Left lung (tissue), 4 donors: ENCODE measurements at regions not wholly inside any gene's neighbourhood (a gene's known extent, or its start where the extent isn't known, plus 50 kb on each side); places are given as distances from the start of the nearest gene placed in this dataset.

Experiments used
- ATAC-seq: fragments of 200-7000 bp; cut with Tn5 transposase; one replicate; pipeline ENCODE4 v1.9.1; 2020; ENCODE audit warnings: moderate library complexity
- DNase-seq, 4 donors: peaks; one replicate each; pipeline ENCODE4 v3.0.0-alpha.2; 2013 to 2020
- H3K27ac ChIP-seq, 2 donors: fragments of 200-600 bp; sonication (generic) in 1 of 2; one replicate each; pipeline versions ENCODE4 v1.5.0 to v1.8.0; 2020 to 2021
- H3K27me3 ChIP-seq, 2 donors: fragments of 200-600 bp; sonication (generic) in 1 of 2; one replicate each; pipeline versions ENCODE4 v1.5.0 to v1.8.0; 2020 to 2021
- H3K36me3 ChIP-seq, 2 donors: fragments of 200-600 bp; sonication (generic) in 1 of 2; one replicate each; pipeline versions ENCODE4 v1.5.0 to v1.8.0; 2020 to 2021
- H3K4me1 ChIP-seq, 2 donors: fragments of 200-600 bp; one replicate each; pipeline ENCODE4 v1.8.0; 2021
- H3K4me3 ChIP-seq, 2 donors: fragments of 200-600 bp; sonication (generic) in 1 of 2; one replicate each; pipeline versions ENCODE4 v1.5.0 to v1.8.0; 2020 to 2021; ENCODE audit warnings: mild to moderate bottlenecking in 1 of 2
- H3K9me3 ChIP-seq, 2 donors: fragments of 200-600 bp; sonication (generic) in 1 of 2; one replicate each; pipeline versions ENCODE4 v1.5.0 to v1.8.0; 2020 to 2021
- CTCF ChIP-seq, 2 donors: fragments of 200-600 bp; sonication (generic) in 1 of 2; IDR thresholded peaks; one replicate each; pipeline versions ENCODE4 v1.5.0 to v1.8.0; 2021; ENCODE audit warnings: antibody characterized with exemption in 2 of 2
- intact Hi-C, 2 donors: fragments of 100-400 bp; cut with DNase I; formaldehyde crosslinking; loops; one replicate each; pipeline versions ENCODE4 v1.11.2 to v1.14.2; 2022
- donor health status: DM: no; HTN: yes; CAD: no.
- donor health status: DM: no; HTN: no; CAD: no.

- TF ChIP-seq CTCF (IDR thresholded peaks at IDR 0.05): no peak
- peaks cover 24 to 30% of the 10 kb centered on the region in 2 donors for H3K4me1 ChIP-seq
- no peaks in the 10 kb centered on the region for H3K36me3 ChIP-seq
- intact Hi-C loops: no loop called here
- peaks cover 0 to 8% of the 10 kb centered on the region in 2 donors for H3K9me3 ChIP-seq
- H3K4me3 ChIP-seq: no peak overlapping the region
- DNase-seq: no peak
- peak overlapping the region; percentile 65 to 75 for H3K27ac ChIP-seq
- H3K27me3 ChIP-seq: no peaks in the 10 kb centered on the region
- no peak for ATAC-seq
These were observed 270.6 kb downstream of the PRL start for GRCh38 chr6:22026164-22026678.

- no peak for TF ChIP-seq CTCF (IDR thresholded peaks at IDR 0.05)
- Histone ChIP-seq H3K9me3 (peaks cover 0 to 2% of the 10 kb centered on the region in 2 donors), H3K4me3 (no peak overlapping the region), H3K27me3 (no peaks in the 10 kb centered on the region), H3K36me3 (no peaks in the 10 kb centered on the region), H3K4me1 (peaks cover 24 to 30% of the 10 kb centered on the region in 2 donors), H3K27ac (peak overlapping the region in 1 of 2 donors; percentile 65)
- no peak for ATAC-seq
- intact Hi-C loops: no loop called here
- DNase-seq: no peak
These were observed 269.7 kb downstream of the PRL start for GRCh38 chr6:22027040-22027725.

- no peaks in the 10 kb centered on the region for H3K27me3 ChIP-seq
- no peak overlapping the region for H3K4me3 ChIP-seq
- no peak for DNase-seq
- H3K4me1 ChIP-seq: peaks cover 24 to 30% of the 10 kb centered on the region in 2 donors
- no peaks in the 10 kb centered on the region for H3K9me3 ChIP-seq
- no peak for TF ChIP-seq CTCF (IDR thresholded peaks at IDR 0.05)
- no peaks in the 10 kb centered on the region for H3K36me3 ChIP-seq
- intact Hi-C loops: no loop called here
- peak overlapping the region in 1 of 2 donors; percentile 72 for H3K27ac ChIP-seq
- ATAC-seq: peak; percentile 26
These were observed 268.3 kb downstream of the PRL start for GRCh38 chr6:22028403-22029090.

- DNase-seq: peak in 1 of 4 donors; percentile 54
- Histone ChIP-seq H3K27ac (peak overlapping the region in 1 of 2 donors; percentile 72), H3K27me3 (no peaks in the 10 kb centered on the region), H3K4me1 (peaks cover 24 to 30% of the 10 kb centered on the region in 2 donors), H3K9me3 (no peaks in the 10 kb centered on the region), H3K36me3 (no peaks in the 10 kb centered on the region), H3K4me3 (no peak overlapping the region)
- peak; percentile 10 for ATAC-seq
- intact Hi-C loops: no loop called here
- no peak for TF ChIP-seq CTCF (IDR thresholded peaks at IDR 0.05)
These were observed 267.7 kb downstream of the PRL start for GRCh38 chr6:22029171-22029570.
